ENCODE measurements at regions not wholly inside any gene's neighbourhood (a gene's known extent, or its start where the extent isn't known, plus 50 kb on each side); places are given as distances from the start of the nearest gene placed in this dataset.

DNA sequence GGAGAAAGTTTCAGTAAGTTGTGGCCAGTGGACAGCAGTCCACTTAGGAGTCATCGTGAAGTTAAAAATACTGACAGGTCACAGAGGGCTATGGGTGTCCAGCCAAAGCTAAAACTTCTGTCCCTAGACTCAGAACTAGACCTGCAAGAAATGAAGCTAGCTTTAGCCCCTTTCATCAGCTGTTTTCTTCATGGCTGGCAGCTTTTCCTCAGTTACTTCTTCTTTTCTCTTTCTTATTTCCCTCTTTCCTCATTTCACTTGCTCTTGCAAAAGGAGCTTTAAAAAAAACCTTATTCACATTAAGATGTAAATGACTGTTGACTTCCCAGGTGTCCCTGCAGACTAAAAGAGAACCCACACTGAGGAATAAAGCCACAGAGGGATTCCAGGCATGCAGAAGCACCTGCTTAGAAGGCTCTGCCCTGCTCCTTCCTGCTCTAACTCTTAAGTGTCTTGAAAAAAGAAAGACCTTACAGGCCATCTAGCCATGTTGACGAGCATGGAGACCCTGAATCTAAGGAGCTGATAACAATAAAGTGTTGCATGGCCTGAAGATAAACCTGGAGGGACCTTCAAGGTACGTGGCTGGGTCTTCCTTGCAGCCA is 69.7 kb upstream of the CCND2 start:
- TF ChIP-seq, protein P1, sequence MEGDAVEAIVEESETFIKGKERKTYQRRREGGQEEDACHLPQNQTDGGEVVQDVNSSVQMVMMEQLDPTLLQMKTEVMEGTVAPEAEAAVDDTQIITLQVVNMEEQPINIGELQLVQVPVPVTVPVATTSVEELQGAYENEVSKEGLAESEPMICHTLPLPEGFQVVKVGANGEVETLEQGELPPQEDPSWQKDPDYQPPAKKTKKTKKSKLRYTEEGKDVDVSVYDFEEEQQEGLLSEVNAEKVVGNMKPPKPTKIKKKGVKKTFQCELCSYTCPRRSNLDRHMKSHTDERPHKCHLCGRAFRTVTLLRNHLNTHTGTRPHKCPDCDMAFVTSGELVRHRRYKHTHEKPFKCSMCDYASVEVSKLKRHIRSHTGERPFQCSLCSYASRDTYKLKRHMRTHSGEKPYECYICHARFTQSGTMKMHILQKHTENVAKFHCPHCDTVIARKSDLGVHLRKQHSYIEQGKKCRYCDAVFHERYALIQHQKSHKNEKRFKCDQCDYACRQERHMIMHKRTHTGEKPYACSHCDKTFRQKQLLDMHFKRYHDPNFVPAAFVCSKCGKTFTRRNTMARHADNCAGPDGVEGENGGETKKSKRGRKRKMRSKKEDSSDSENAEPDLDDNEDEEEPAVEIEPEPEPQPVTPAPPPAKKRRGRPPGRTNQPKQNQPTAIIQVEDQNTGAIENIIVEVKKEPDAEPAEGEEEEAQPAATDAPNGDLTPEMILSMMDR (IDR thresholded peaks at IDR 0.05; ENCODE audit: extremely low read depth in 1 of 2, insufficient read depth in 1 of 2, low read depth in 1 of 2, low read length in 2 of 2), result no peak
- TF ChIP-seq, protein P2, sequence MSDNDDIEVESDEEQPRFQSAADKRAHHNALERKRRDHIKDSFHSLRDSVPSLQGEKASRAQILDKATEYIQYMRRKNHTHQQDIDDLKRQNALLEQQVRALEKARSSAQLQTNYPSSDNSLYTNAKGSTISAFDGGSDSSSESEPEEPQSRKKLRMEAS (IDR thresholded peaks at IDR 0.05; ENCODE audit: insufficient read depth, insufficient read length), result no peak
- no peak for TF ChIP-seq POLR2AphosphoS5 (IDR thresholded peaks at IDR 0.05; ENCODE audit: insufficient read depth, low read depth, low read length)
- TF ChIP-seq POLR2A (IDR thresholded peaks at IDR 0.05; ENCODE audit: low read depth, low read length), result no peak
- no peak for TF ChIP-seq JUN (IDR thresholded peaks at IDR 0.05; ENCODE audit: borderline replicate concordance, insufficient read depth, insufficient read length, low read depth)
- no peak for TF ChIP-seq GATA2 (IDR thresholded peaks at IDR 0.05; ENCODE audit: insufficient read depth, insufficient read length, low read depth, low read length)
- TF ChIP-seq EZH2 (IDR thresholded peaks at IDR 0.05; ENCODE audit: borderline replicate concordance, low read depth, low read length, severe bottlenecking), result no peak
- no peak for TF ChIP-seq MYC (IDR thresholded peaks at IDR 0.05; ENCODE audit: low read depth, low read length)
- TF ChIP-seq FOS (IDR thresholded peaks at IDR 0.05; ENCODE audit: borderline replicate concordance, insufficient read depth, low read length), result no peak

Measured in endothelial cell of umbilical vein (primary cell).